Gastrocnemius medialis (tissue), 4 donors: ENCODE measurements at regions not wholly inside any gene's neighbourhood (a gene's known extent, or its start where the extent isn't known, plus 50 kb on each side); places are given as distances from the start of the nearest gene placed in this dataset.

ENCODE experiments used
- CTCF ChIP-seq, 5 experiments: fragments of 450-650 bp in 3 of 5; fragments of 200-600 bp in 2 of 5; sonication (generic) in 2 of 5; IDR thresholded peaks in 4 of 5; conservative IDR thresholded peaks in 1 of 5; 1 replicate in 4 of 5; 2 replicates in 1 of 5; pipeline ENCODE4 v1.5.1; 2016 to 2019; ENCODE audit warnings: antibody characterized with exemption in 5 of 5, mild to moderate bottlenecking in 3 of 5, moderate library complexity in 3 of 5
- POLR2A ChIP-seq, 2 donors: fragments of 450-650 bp; IDR thresholded peaks; one replicate each; pipeline ENCODE4 v1.6.1; 2017; ENCODE audit warnings: antibody characterized with exemption in 2 of 2, mild to moderate bottlenecking in 2 of 2, moderate library complexity in 2 of 2

- no peak for TF ChIP-seq POLR2A (IDR thresholded peaks at IDR 0.05)
- TF ChIP-seq CTCF (IDR thresholded peaks at IDR 0.05 in 4 of 5, conservative IDR thresholded peaks at IDR 0.05 in 1 of 5) = no peak
Observed at GRCh38 chr5:117701062-117701461, 1126.4 kb upstream of the SEMA6A start.
